Karpas-422 (cell line): ENCODE measurements at regions not wholly inside any gene's neighbourhood (a gene's known extent, or its start where the extent isn't known, plus 50 kb on each side); places are given as distances from the start of the nearest gene placed in this dataset.

Experiments used
- DNase-seq: peaks from one replicate; pipeline ENCODE4 v3.0.0-alpha.2; 2015
- H2AFZ ChIP-seq: fragments of 200-600 bp; sonication (generic); 2 replicates; pipeline ENCODE4 v1.6.1; 2014; ENCODE audit warnings: antibody characterized with exemption, low read length, mixed read lengths
- H3K27ac ChIP-seq: fragments of 200-600 bp; sonication (generic); 2 replicates; pipeline ENCODE4 v1.5.1; 2014; ENCODE audit warnings: mild to moderate bottlenecking, low read length, moderate library complexity
- H3K27me3 ChIP-seq: fragments of 200-600 bp; sonication (generic); 2 replicates; pipeline ENCODE4 v1.6.1; 2014; ENCODE audit warnings: low read length, mixed read lengths
- H3K36me3 ChIP-seq: fragments of 200-600 bp; sonication (generic); 2 replicates; pipeline ENCODE4 v1.6.1; 2014; ENCODE audit warnings: low read length, mixed read lengths; ENCODE audit not compliant: insufficient read depth
- H3K4me1 ChIP-seq: fragments of 200-600 bp; sonication (generic); 2 replicates; pipeline ENCODE4 v1.6.1; 2014; ENCODE audit warnings: mild to moderate bottlenecking, low read length, mixed read lengths
- H3K4me2 ChIP-seq: fragments of 200-600 bp; sonication (generic); 2 replicates; pipeline ENCODE4 v1.6.1; 2014; ENCODE audit warnings: low read length, low read depth, mild to moderate bottlenecking; ENCODE audit not compliant: poor library complexity, severe bottlenecking
- H3K4me3 ChIP-seq: fragments of 200-600 bp; sonication (generic); 2 replicates; pipeline ENCODE4 v1.5.1; 2014; ENCODE audit warnings: mild to moderate bottlenecking, antibody characterized with exemption, low read length, mixed read lengths
- H3K79me2 ChIP-seq: fragments of 200-600 bp; sonication (generic); 2 replicates; pipeline ENCODE4 v1.6.1; 2014; ENCODE audit warnings: mild to moderate bottlenecking, low read length, mixed read lengths
- H3K9ac ChIP-seq: fragments of 200-600 bp; sonication (generic); 2 replicates; pipeline ENCODE4 v1.6.0; 2014; ENCODE audit warnings: low read length
- H3K9me2 ChIP-seq: fragments of 200-600 bp; sonication (generic), shearing (Covaris generic); replicated peaks from 2 replicates; pipeline ENCODE4 v1.6.0; 2014; ENCODE audit warnings: mild to moderate bottlenecking, low read length, moderate library complexity; ENCODE audit not compliant: insufficient read depth
- H3K9me3 ChIP-seq: fragments of 300-700, 200-600 bp; sonication (generic); 2 replicates; pipeline ENCODE4 v1.6.1; 2014; ENCODE audit warnings: low read length, mixed read lengths
- H4K20me1 ChIP-seq: fragments of 200-600 bp; sonication (generic); 2 replicates; pipeline ENCODE4 v1.6.1; 2014; ENCODE audit warnings: mild to moderate bottlenecking, antibody characterized with exemption, low read length, low read depth; ENCODE audit not compliant: insufficient read depth

DNA sequence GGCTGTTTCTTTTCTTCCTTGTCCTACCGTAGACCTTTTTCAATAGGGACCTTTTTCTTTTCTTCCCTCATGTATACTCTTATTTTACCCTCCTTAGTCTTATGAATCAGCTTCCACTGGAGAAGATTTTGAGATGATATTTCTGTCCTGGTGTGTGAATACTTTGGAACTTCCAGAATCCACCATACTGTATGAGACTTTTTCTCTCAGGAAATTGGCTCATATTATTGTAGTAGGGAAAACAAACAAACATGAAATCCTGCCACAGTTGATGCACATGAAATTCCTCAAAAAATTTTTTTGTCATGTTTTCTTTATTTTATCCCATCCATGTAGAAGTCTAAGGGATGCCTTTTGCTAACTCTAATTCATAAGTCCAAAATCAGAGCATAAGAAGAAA lies 289.3 kb upstream of the PLSCR5 start:
- no peak for DNase-seq
- no peaks in the 10 kb centered on the region for H3K9me2 ChIP-seq
- peaks cover 17% of the 10 kb centered on the region; the same call in 1 of the 2 replicates for H3K9me3 ChIP-seq
- H3K4me3 ChIP-seq = no peak overlapping the region
- no peaks in the 10 kb centered on the region for H3K36me3 ChIP-seq
- H3K4me1 ChIP-seq = no peaks in the 10 kb centered on the region
- no peak overlapping the region for H3K4me2 ChIP-seq
- no peaks in the 10 kb centered on the region for H3K79me2 ChIP-seq
- no peak overlapping the region for H3K9ac ChIP-seq
- H3K27ac ChIP-seq = no peak overlapping the region
- H4K20me1 ChIP-seq = no peaks in the 10 kb centered on the region
- no peak overlapping the region for H2AFZ ChIP-seq
- H3K27me3 ChIP-seq = no peaks in the 10 kb centered on the region

DNA sequence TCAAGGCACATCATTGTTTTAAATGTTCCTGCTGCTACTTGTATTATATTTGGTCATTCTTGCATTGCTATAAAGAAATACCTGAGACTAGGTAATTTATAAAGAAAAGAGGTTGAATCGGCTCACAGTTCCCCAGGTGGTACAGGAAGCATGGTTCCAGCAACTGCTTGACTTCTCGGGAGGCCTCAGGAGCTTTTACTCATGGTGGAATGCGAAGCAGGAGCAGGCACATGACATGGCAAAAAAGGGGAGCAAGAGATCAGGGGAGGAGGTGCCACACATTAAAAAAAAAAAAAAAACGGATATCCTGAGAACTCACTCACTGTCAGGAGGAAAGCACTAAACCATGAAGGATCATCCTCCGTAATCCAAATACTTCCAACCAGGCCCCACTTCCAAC lies 286.9 kb upstream of the PLSCR5 start:
- Histone ChIP-seq H3K4me2 (no peak overlapping the region), H4K20me1 (no peaks in the 10 kb centered on the region), H3K9ac (no peak overlapping the region), H3K9me3 (peaks cover 17% of the 10 kb centered on the region; the same call in 1 of the 2 replicates), H2AFZ (no peak overlapping the region), H3K4me3 (no peak overlapping the region), H3K27me3 (no peaks in the 10 kb centered on the region), H3K4me1 (no peaks in the 10 kb centered on the region), H3K27ac (no peak overlapping the region), H3K79me2 (no peaks in the 10 kb centered on the region), H3K9me2 (no peaks in the 10 kb centered on the region), H3K36me3 (no peaks in the 10 kb centered on the region)
- DNase-seq = no peak

DNA sequence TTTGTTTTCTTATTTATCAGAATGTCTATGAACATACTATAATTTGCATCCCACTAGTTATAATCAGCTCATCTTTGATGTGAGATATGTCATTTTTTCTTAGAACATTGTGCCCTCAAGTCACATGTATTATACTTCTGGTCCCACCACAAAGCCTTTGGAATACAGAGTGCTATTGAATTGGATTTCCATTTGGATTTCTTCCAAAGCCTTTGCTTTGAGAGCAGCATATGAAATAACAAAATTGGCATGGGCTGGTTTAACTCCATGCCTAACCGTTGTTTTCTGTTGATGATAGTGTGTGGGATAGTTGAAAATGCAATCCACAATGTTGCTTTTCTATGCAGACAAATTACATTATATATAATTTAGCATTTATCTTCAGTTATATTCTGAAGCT lies 284.5 kb upstream of the PLSCR5 start:
- no peaks in the 10 kb centered on the region for H3K36me3 ChIP-seq
- H2AFZ ChIP-seq = no peak overlapping the region
- H3K4me1 ChIP-seq = no peaks in the 10 kb centered on the region
- 0 out of 2 replicates have a peak, but pooled peaks cover 6% of the 10 kb centered on the region for H3K9me3 ChIP-seq
- no peak overlapping the region for H3K27ac ChIP-seq
- no peaks in the 10 kb centered on the region for H3K79me2 ChIP-seq
- H3K9me2 ChIP-seq = no peaks in the 10 kb centered on the region
- H3K4me3 ChIP-seq = no peak overlapping the region
- no peak overlapping the region for H3K4me2 ChIP-seq
- no peak for DNase-seq
- H4K20me1 ChIP-seq = no peaks in the 10 kb centered on the region
- no peaks in the 10 kb centered on the region for H3K27me3 ChIP-seq
- no peak overlapping the region for H3K9ac ChIP-seq

DNA sequence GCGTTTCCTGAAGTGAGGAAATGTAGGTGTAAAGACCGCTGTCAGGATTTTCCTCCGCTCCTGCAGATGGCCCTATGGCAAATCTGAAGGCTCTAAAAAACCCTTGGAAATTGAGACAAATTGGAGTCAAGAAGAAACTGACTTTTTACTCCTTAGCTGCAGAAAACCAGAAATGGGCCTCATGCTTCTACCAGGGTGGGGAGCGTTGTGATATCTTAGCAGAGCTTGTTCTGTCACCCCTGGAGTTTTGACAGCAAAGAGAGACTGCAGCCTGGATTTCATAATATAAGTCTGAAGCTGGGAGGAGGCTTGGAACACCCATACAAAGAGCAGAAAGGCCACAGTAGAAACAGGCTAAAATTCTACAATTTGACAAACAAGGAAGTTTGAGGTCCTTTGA lies 283.0 kb upstream of the PLSCR5 start:
- Histone ChIP-seq H3K27ac (no peak overlapping the region), H2AFZ (no peak overlapping the region), H3K9ac (no peak overlapping the region), H3K27me3 (no peaks in the 10 kb centered on the region), H3K79me2 (no peaks in the 10 kb centered on the region), H3K4me1 (no peaks in the 10 kb centered on the region), H3K9me3 (no peaks in the 10 kb centered on the region), H4K20me1 (no peaks in the 10 kb centered on the region), H3K4me3 (no peak overlapping the region), H3K36me3 (no peaks in the 10 kb centered on the region), H3K4me2 (no peak overlapping the region), H3K9me2 (no peaks in the 10 kb centered on the region)
- no peak for DNase-seq

DNA sequence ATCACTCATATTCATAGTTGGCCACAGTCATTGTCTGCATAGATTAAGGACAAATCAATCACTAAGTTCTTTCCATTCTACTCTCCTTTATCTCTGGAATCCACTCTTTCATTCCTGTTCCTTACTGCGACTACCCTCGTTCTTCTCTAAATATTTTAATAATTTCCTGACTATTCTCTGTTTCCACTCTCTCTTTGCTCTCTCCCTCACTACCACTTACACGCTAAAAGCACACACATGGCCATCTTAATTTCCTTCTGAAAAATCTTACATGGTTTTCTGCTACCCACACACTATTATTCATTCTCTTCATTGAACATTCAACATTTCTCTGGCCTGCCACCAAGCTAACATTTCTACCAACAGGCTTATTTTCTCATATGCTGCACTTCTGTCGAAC lies 279.6 kb upstream of the PLSCR5 start:
- Histone ChIP-seq H3K9ac (no peak overlapping the region), H3K36me3 (no peaks in the 10 kb centered on the region), H3K9me3 (no peaks in the 10 kb centered on the region), H3K27ac (no peak overlapping the region), H3K9me2 (no peaks in the 10 kb centered on the region), H3K4me1 (no peaks in the 10 kb centered on the region), H4K20me1 (no peaks in the 10 kb centered on the region), H2AFZ (no peak overlapping the region), H3K79me2 (no peaks in the 10 kb centered on the region), H3K4me3 (no peak overlapping the region), H3K4me2 (no peak overlapping the region), H3K27me3 (no peaks in the 10 kb centered on the region)
- DNase-seq = no peak

DNA sequence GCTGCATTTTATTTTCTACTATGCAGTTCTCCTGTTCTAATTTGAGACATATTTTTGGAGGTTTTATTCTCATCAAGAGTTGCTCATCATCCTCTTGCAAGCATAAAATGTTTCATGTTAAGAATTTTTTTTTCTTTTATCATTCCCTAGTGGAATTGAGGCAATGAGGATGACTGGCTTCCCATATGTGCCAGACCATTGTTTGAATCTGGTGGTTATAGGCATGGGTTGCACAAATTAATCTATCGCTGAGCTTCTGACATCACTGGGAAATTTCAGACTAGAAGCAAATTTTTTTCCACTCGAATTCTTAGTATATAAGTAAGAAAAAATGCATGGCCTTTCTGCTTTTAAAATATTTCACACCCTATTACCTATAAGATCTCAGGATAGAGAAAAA lies 279.1 kb upstream of the PLSCR5 start:
- Histone ChIP-seq H3K4me1 (no peaks in the 10 kb centered on the region), H3K27ac (no peak overlapping the region), H4K20me1 (no peaks in the 10 kb centered on the region), H3K4me2 (no peak overlapping the region), H3K36me3 (no peaks in the 10 kb centered on the region), H3K4me3 (no peak overlapping the region), H3K9me2 (no peaks in the 10 kb centered on the region), H3K79me2 (no peaks in the 10 kb centered on the region), H3K9me3 (no peaks in the 10 kb centered on the region), H2AFZ (no peak overlapping the region), H3K9ac (no peak overlapping the region), H3K27me3 (no peaks in the 10 kb centered on the region)
- no peak for DNase-seq

DNA sequence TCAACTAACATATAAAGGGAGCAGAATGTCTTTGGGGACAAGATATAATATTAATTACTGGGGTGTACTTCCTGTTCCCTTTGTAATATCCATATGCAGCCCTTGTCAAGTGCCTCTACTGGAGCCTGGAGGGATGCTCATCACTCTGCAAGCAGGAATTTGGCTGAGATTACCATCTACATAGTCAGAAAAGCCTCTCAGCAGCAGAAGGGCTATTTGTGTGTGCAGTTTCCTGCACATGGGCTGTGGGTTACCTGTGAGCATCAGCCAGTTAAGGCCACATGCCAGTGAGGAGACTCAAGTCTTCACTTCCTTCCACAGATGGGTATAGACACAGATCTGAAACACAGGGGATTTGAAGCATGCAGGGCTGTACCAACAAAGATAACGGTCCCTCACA lies 278.1 kb upstream of the PLSCR5 start:
- Histone ChIP-seq H3K27ac (no peak overlapping the region), H3K4me2 (no peak overlapping the region), H3K9me3 (no peaks in the 10 kb centered on the region), H3K4me3 (no peak overlapping the region), H3K36me3 (no peaks in the 10 kb centered on the region), H3K9me2 (no peaks in the 10 kb centered on the region), H3K27me3 (no peaks in the 10 kb centered on the region), H3K9ac (no peak overlapping the region), H3K79me2 (no peaks in the 10 kb centered on the region), H2AFZ (no peak overlapping the region), H3K4me1 (no peaks in the 10 kb centered on the region), H4K20me1 (no peaks in the 10 kb centered on the region)
- no peak for DNase-seq

DNA sequence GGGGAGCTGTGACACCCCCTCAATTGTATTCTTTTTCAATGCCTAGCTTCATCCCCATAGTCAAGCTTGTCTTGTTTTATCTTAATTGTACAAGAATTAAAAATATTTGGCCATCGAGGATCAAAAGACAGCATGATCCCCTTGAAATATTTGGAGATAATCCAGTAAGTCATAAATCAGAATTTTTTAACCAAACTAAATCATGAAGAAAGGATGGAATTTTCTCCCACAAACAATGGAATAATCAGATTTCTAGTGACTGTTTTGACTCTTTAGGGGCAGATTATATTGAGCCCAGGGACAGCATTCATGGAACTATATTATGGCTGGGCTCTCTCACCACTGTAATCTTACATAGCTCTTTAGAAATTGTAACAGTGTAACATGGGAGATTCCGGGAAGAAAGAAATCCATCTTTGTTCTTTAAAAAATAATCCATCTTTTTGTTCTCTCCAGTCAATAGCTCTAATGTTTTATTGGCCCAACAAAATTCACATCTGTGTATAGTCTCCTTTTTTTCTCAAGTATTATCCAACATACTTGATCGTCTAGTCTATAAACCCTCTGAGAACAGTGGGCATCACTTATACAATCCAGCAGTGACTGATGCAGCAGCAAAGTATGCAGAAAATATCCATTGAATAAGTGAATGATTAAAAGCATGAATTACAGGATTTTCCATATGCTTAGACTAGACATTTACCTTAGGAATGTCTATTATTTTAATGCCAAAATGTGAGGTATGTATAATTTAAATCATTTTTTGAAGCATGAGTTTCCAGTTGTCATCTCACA lies 277.0 kb upstream of the PLSCR5 start:
- no peak for DNase-seq
- H3K4me1 ChIP-seq = no peaks in the 10 kb centered on the region
- H4K20me1 ChIP-seq = no peaks in the 10 kb centered on the region
- no peaks in the 10 kb centered on the region for H3K9me2 ChIP-seq
- no peak overlapping the region for H3K4me3 ChIP-seq
- H3K27ac ChIP-seq = no peak overlapping the region
- no peaks in the 10 kb centered on the region for H3K9me3 ChIP-seq
- H3K9ac ChIP-seq = no peak overlapping the region
- no peak overlapping the region for H3K4me2 ChIP-seq
- H2AFZ ChIP-seq = no peak overlapping the region
- H3K79me2 ChIP-seq = no peaks in the 10 kb centered on the region
- no peaks in the 10 kb centered on the region for H3K36me3 ChIP-seq
- no peaks in the 10 kb centered on the region for H3K27me3 ChIP-seq
